WTC11 (cell line): ENCODE measurements at regions not wholly inside any gene's neighbourhood (a gene's known extent, or its start where the extent isn't known, plus 50 kb on each side); places are given as distances from the start of the nearest gene placed in this dataset.

Experiments
- ATAC-seq: fragments of 200-7000 bp; cut with Tn5 transposase; 2 replicates; pipeline ENCODE4 v1.10.0; 2021; ENCODE audit warnings: mild to moderate bottlenecking, moderate library complexity
- CTCF ChIA-PET: fragments of 300-600 bp; sonication (Branson Sonifier 250); formaldehyde crosslinking; loops from one replicate; lab custom pipeline; 2021; ENCODE audit warnings: antibody characterized with exemption; lab: Charles Lee
- POLR2A ChIA-PET: fragments of 350-600 bp; sonication (Branson Sonifier 250); formaldehyde crosslinking; loops from one replicate; lab custom pipeline; 2021; ENCODE audit warnings: antibody characterized with exemption; lab: Charles Lee
- DNase-seq: peaks from one replicate; pipeline ENCODE4 v3.0.0; 2021; ENCODE audit warnings: low spot score
- H3K27ac Mint-ChIP-seq: 2 replicates; pipeline ENCODE4 v1.8.0; 2021; ENCODE audit warnings: mixed read lengths
- H3K27me3 Mint-ChIP-seq: 2 replicates; pipeline ENCODE4 v1.8.0; 2021; ENCODE audit warnings: low read depth, mild to moderate bottlenecking, moderate library complexity, mixed read lengths
- H3K36me3 Mint-ChIP-seq: 2 replicates; pipeline ENCODE4 v1.8.0; 2021; ENCODE audit warnings: mixed read lengths
- H3K4me1 Mint-ChIP-seq: 2 replicates; pipeline ENCODE4 v1.8.0; 2022; ENCODE audit warnings: mixed read lengths
- H3K4me3 Mint-ChIP-seq: 2 replicates; pipeline ENCODE4 v1.8.0; 2021; ENCODE audit warnings: mild to moderate bottlenecking, moderate library complexity, mixed read lengths
- H3K9me3 Mint-ChIP-seq: 2 replicates; pipeline ENCODE4 v1.8.0; 2021; ENCODE audit warnings: mixed read lengths
- CBFB ChIP-seq: sonication (generic); formaldehyde crosslinking; IDR thresholded peaks from 2 replicates; pipeline ENCODE4 v1.8.1; 2022; ENCODE audit warnings: mild to moderate bottlenecking, low read depth, missing genetic modification reagents
- CREB1 ChIP-seq: sonication (generic); formaldehyde crosslinking; IDR thresholded peaks from 2 replicates; pipeline ENCODE4 v1.8.0; 2023; ENCODE audit warnings: mild to moderate bottlenecking, missing genetic modification reagents
- CREM ChIP-seq: sonication (generic); formaldehyde crosslinking; IDR thresholded peaks from 2 replicates; pipeline ENCODE4 v1.8.1; 2022; ENCODE audit warnings: mild to moderate bottlenecking, missing genetic modification reagents, moderate library complexity
- EMX1 ChIP-seq: fragments of 250-450 bp; sonication (Bioruptor Pico); IDR thresholded peaks from 2 replicates; pipeline ENCODE4 v1.8.0; 2021; ENCODE audit warnings: mild to moderate bottlenecking
- GABPB1 ChIP-seq: sonication (generic); formaldehyde crosslinking; IDR thresholded peaks from 2 replicates; pipeline ENCODE4 v1.8.1; 2023; ENCODE audit warnings: mild to moderate bottlenecking, missing genetic modification reagents
- GRHL2 ChIP-seq: fragments of 250-450 bp; sonication (Bioruptor Pico); IDR thresholded peaks from 2 replicates; pipeline ENCODE4 v1.8.0; 2022; ENCODE audit warnings: mild to moderate bottlenecking, moderate library complexity; ENCODE audit not compliant: insufficient replicate concordance, severe bottlenecking
- JAZF1 ChIP-seq: fragments of 250-450 bp; sonication (Bioruptor Pico); IDR thresholded peaks from 2 replicates; pipeline ENCODE4 v1.9.0; 2021; ENCODE audit warnings: moderate library complexity, mild to moderate bottlenecking, inconsistent platforms
- JUN ChIP-seq: sonication (generic); formaldehyde crosslinking; IDR thresholded peaks from 2 replicates; pipeline ENCODE4 v1.8.0; 2023; ENCODE audit warnings: mild to moderate bottlenecking, missing genetic modification reagents
- MXD4 ChIP-seq: fragments of 250-450 bp; sonication (Bioruptor Pico); IDR thresholded peaks from 2 replicates; pipeline ENCODE4 v1.8.0; 2021; ENCODE audit warnings: mild to moderate bottlenecking, moderate library complexity, borderline replicate concordance
- SOX15 ChIP-seq: fragments of 250-450 bp; sonication (Bioruptor Pico); IDR thresholded peaks from 2 replicates; pipeline ENCODE4 v1.9.0; 2021; ENCODE audit warnings: mild to moderate bottlenecking
- TEAD4 ChIP-seq: sonication (generic); formaldehyde crosslinking; IDR thresholded peaks from 2 replicates; pipeline ENCODE4 v1.8.0; 2022; ENCODE audit warnings: mild to moderate bottlenecking, missing genetic modification reagents
- ZBTB21 ChIP-seq: sonication (generic); formaldehyde crosslinking; IDR thresholded peaks from 2 replicates; pipeline ENCODE4 v1.8.1; 2023; ENCODE audit warnings: mild to moderate bottlenecking, missing genetic modification reagents, borderline replicate concordance
- ZNF317 ChIP-seq: sonication (generic); formaldehyde crosslinking; IDR thresholded peaks from 2 replicates; pipeline ENCODE4 v1.8.1; 2023; ENCODE audit warnings: low read depth, mild to moderate bottlenecking, moderate library complexity, missing genetic modification reagents, borderline replicate concordance
- ZNF396 ChIP-seq: fragments of 250-450 bp; sonication (Bioruptor Pico); IDR thresholded peaks from 2 replicates; pipeline ENCODE4 v1.8.0; 2021; ENCODE audit warnings: mild to moderate bottlenecking, moderate library complexity, borderline replicate concordance
- TF ChIP-seq, protein P1 (sequence below): sonication (generic); formaldehyde crosslinking; IDR thresholded peaks from 2 replicates; pipeline ENCODE4 v1.8.1; 2023; ENCODE audit warnings: mild to moderate bottlenecking, missing genetic modification reagents
- TF ChIP-seq, protein P2 (sequence below): sonication (generic); formaldehyde crosslinking; IDR thresholded peaks from 2 replicates; pipeline ENCODE4 v1.8.1; 2023; ENCODE audit warnings: mild to moderate bottlenecking, missing genetic modification reagents, moderate library complexity
- TF ChIP-seq, protein P3 (sequence below): fragments of 250-450 bp; sonication (Bioruptor Pico); conservative IDR thresholded peaks from 2 replicates; pipeline ENCODE4 v1.9.0; 2021; ENCODE audit warnings: mild to moderate bottlenecking
- TF ChIP-seq, protein P4 (sequence below): sonication (generic); formaldehyde crosslinking; IDR thresholded peaks from 2 replicates; pipeline ENCODE4 v1.8.1; 2022; ENCODE audit warnings: missing genetic modification reagents, borderline replicate concordance
- TF ChIP-seq, protein P5 (sequence below): sonication (generic); formaldehyde crosslinking; IDR thresholded peaks from 2 replicates; pipeline ENCODE4 v1.8.1; 2022; ENCODE audit warnings: low read depth, missing genetic modification reagents, borderline replicate concordance
- TF ChIP-seq, protein P6 (sequence below): sonication (generic); formaldehyde crosslinking; IDR thresholded peaks from 2 replicates; pipeline ENCODE4 v1.8.0; 2022; ENCODE audit warnings: missing genetic modification reagents

DNA sequence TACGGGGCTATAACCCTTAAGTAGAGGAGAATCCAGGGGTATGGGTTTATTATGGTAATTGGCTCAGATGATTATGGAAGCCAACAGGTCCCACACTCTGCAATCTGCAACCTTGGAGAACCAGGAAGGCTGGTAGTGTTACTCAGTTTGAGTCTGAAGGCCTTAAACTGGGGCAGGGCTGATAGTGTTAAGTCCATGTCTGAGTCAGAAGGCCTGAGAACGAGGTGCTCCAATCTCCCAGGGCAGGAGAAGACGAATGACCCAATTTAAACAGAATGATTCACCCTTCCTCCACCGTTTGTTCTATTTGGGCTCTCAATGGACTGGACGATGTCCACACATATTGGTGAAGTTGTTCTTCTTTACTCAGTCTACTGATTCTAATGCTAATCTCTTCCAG lies 244.5 kb upstream of the PTER start:
- Mint-ChIP-seq H3K4me3 (no peak overlapping the region), H3K4me1 (peaks cover 63% of the 10 kb centered on the region), H3K27me3 (peaks cover 1% of the 10 kb centered on the region), H3K9me3 (peaks cover 42% of the 10 kb centered on the region), H3K27ac (no peak overlapping the region), H3K36me3 (peaks cover 38% of the 10 kb centered on the region)
- DNase-seq (no peak), ATAC-seq (no peak)
- CTCF ChIA-PET = no interaction called here
- POLR2A ChIA-PET = no interaction called here
- TF ChIP-seq CREB1 (CRISPR knock-in tag) (no peak), ZNF396 (CRISPR knock-in tag) (no peak), EMX1 (CRISPR knock-in tag) (no peak), GRHL2 (CRISPR knock-in tag) (no peak)

DNA sequence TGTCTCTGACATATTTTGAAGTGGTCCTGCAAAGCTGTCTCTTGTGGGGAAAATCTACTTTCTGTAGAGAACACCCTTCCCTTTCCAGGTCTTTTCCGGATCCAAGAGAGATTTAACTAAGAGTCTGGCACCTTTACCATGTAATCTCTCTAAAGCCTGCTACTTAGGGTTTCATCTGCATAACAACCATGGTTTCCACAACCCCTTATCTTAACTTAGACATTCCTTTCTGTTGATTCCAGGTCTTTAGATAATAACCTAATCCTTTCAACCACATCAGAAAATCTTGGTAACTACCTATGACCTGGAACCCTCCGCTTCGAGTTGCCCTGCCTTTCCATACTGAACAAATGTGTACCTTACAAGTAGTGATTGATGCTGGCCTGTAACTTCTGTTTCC lies 243.6 kb upstream of the PTER start:
- Mint-ChIP-seq H3K4me1 (peaks cover 68% of the 10 kb centered on the region), H3K4me3 (no peak overlapping the region)
- ChIA-PET POLR2A (no interaction called here), CTCF (no interaction called here)
- peak; percentile 34 for ATAC-seq
- TF ChIP-seq, protein P1, sequence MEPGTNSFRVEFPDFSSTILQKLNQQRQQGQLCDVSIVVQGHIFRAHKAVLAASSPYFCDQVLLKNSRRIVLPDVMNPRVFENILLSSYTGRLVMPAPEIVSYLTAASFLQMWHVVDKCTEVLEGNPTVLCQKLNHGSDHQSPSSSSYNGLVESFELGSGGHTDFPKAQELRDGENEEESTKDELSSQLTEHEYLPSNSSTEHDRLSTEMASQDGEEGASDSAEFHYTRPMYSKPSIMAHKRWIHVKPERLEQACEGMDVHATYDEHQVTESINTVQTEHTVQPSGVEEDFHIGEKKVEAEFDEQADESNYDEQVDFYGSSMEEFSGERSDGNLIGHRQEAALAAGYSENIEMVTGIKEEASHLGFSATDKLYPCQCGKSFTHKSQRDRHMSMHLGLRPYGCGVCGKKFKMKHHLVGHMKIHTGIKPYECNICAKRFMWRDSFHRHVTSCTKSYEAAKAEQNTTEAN = no peak
- TF ChIP-seq JUN (CRISPR knock-in tag) (no peak), ZNF317 (CRISPR knock-in tag) (no peak), GABPB1 (no peak)
- TF ChIP-seq, all 79 proteins: peak for 0
- peaks cover 43% of the 10 kb centered on the region for H3K9me3 Mint-ChIP-seq
- H3K27me3 Mint-ChIP-seq = no peaks in the 10 kb centered on the region
- no peak for DNase-seq
- peak overlapping the region; percentile 14; the same call in 1 of the 2 replicates for H3K27ac Mint-ChIP-seq
- peaks cover 39% of the 10 kb centered on the region for H3K36me3 Mint-ChIP-seq

DNA sequence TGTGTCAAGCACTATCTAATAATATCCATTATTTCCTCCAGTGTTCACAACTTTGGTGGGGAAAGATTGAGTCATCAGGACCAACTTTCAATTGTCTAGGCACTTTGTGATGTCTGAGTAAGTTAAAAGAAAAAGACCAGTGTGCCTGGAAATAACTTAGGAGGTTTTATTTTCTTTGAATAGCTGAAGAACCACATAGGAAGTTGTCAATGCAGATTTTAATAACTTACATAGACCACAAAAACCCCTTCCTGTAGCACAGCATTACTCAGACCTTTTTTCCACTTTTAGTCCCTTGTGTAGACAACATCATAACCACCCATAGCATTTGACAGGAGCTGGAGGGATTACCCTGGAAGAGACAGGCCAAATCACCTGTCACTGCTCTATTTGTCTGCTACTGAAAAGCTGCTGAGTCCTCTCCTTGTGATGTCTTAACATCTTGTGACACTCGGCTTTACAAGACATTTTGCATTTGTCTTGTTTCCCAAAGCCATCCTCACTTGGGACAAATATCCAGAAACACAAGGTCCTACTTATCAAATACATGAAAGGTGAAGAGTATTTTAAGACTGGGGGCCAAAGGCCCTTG lies 241.5 kb upstream of the PTER start:
- POLR2A ChIA-PET = no interaction called here
- Mint-ChIP-seq H3K27me3 (no peaks in the 10 kb centered on the region; the same call in 1 of the 2 replicates), H3K4me1 (peaks cover 68% of the 10 kb centered on the region), H3K27ac (peak overlapping the region; percentile 97), H3K4me3 (peak overlapping the region; percentile 34), H3K36me3 (peaks cover 40% of the 10 kb centered on the region), H3K9me3 (peaks cover 45% of the 10 kb centered on the region)
- ATAC-seq = peak; percentile 16
- CTCF ChIA-PET = interaction anchor here (0.5 to 0.7 kb wide), 2 partner anchors 296 to 496 kb away, joined by 3 read pairs; no protein-coding TSS in a partner anchor
- no peak for DNase-seq
- TF ChIP-seq CBFB = no peak
- TF ChIP-seq ZBTB21 = no peak
- TF ChIP-seq, protein P2, sequence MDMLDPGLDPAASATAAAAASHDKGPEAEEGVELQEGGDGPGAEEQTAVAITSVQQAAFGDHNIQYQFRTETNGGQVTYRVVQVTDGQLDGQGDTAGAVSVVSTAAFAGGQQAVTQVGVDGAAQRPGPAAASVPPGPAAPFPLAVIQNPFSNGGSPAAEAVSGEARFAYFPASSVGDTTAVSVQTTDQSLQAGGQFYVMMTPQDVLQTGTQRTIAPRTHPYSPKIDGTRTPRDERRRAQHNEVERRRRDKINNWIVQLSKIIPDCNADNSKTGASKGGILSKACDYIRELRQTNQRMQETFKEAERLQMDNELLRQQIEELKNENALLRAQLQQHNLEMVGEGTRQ (CRISPR knock-in tag) = no peak
- TF ChIP-seq, protein P3, sequence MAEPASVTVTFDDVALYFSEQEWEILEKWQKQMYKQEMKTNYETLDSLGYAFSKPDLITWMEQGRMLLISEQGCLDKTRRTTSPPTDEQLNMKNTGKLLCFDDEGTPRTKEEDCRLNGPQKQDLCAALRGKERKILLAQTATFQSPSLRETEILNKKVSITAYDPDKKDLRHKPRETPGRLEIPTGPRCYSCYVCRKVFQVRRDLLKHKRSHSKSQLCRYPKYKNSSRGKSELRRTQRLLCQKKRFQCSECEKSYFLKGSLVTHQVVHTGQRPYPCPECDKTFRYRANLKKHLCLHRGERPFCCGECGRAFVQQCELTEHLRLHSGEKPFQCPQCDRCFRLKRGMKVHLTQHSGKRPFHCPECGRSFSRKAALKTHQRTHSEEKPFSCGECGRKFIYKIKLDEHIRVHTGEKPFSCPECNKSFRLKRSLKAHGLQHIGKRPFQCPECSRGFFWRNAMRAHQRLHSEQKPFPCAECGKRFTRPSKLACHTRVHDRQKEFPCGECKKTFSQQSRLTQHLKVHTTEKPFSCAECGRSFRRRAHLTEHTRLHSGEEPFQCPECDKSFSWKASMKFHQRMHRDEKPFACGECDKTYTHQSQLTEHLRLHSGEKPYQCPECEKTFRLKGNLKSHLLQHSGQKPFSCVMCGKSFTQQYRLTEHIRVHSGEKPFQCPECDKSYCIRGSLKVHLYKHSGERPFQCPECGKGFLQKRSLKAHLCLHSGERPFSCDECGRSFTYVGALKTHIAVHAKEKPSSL = no peak
- TF ChIP-seq, protein P4, sequence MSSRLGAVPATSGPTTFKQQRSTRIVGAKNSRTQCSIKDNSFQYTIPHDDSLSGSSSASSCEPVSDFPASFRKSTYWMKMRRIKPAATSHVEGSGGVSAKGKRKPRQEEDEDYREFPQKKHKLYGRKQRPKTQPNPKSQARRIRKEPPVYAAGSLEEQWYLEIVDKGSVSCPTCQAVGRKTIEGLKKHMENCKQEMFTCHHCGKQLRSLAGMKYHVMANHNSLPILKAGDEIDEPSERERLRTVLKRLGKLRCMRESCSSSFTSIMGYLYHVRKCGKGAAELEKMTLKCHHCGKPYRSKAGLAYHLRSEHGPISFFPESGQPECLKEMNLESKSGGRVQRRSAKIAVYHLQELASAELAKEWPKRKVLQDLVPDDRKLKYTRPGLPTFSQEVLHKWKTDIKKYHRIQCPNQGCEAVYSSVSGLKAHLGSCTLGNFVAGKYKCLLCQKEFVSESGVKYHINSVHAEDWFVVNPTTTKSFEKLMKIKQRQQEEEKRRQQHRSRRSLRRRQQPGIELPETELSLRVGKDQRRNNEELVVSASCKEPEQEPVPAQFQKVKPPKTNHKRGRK (CRISPR knock-in tag) = no peak
- TF ChIP-seq TEAD4 (CRISPR knock-in tag) = no peak
- TF ChIP-seq, protein P5, sequence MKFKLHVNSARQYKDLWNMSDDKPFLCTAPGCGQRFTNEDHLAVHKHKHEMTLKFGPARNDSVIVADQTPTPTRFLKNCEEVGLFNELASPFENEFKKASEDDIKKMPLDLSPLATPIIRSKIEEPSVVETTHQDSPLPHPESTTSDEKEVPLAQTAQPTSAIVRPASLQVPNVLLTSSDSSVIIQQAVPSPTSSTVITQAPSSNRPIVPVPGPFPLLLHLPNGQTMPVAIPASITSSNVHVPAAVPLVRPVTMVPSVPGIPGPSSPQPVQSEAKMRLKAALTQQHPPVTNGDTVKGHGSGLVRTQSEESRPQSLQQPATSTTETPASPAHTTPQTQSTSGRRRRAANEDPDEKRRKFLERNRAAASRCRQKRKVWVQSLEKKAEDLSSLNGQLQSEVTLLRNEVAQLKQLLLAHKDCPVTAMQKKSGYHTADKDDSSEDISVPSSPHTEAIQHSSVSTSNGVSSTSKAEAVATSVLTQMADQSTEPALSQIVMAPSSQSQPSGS (CRISPR knock-in tag) = no peak
- TF ChIP-seq, protein P6, sequence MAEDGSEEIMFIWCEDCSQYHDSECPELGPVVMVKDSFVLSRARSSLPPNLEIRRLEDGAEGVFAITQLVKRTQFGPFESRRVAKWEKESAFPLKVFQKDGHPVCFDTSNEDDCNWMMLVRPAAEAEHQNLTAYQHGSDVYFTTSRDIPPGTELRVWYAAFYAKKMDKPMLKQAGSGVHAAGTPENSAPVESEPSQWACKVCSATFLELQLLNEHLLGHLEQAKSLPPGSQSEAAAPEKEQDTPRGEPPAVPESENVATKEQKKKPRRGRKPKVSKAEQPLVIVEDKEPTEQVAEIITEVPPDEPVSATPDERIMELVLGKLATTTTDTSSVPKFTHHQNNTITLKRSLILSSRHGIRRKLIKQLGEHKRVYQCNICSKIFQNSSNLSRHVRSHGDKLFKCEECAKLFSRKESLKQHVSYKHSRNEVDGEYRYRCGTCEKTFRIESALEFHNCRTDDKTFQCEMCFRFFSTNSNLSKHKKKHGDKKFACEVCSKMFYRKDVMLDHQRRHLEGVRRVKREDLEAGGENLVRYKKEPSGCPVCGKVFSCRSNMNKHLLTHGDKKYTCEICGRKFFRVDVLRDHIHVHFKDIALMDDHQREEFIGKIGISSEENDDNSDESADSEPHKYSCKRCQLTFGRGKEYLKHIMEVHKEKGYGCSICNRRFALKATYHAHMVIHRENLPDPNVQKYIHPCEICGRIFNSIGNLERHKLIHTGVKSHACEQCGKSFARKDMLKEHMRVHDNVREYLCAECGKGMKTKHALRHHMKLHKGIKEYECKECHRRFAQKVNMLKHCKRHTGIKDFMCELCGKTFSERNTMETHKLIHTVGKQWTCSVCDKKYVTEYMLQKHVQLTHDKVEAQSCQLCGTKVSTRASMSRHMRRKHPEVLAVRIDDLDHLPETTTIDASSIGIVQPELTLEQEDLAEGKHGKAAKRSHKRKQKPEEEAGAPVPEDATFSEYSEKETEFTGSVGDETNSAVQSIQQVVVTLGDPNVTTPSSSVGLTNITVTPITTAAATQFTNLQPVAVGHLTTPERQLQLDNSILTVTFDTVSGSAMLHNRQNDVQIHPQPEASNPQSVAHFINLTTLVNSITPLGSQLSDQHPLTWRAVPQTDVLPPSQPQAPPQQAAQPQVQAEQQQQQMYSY = no peak
- TF ChIP-seq CREM (CRISPR knock-in tag) = no peak
- no peak for TF ChIP-seq SOX15 (CRISPR knock-in tag)
- TF ChIP-seq MXD4 (CRISPR knock-in tag) = no peak
- no peak for TF ChIP-seq JAZF1 (CRISPR knock-in tag)
- no peak for TF ChIP-seq JUN (CRISPR knock-in tag)
